GM21723 (cell line): ENCODE measurements at regions not wholly inside any gene's neighbourhood (a gene's known extent, or its start where the extent isn't known, plus 50 kb on each side); places are given as distances from the start of the nearest gene placed in this dataset.

ENCODE experiments used
- ATAC-seq: cut with Tn5 transposase; IDR thresholded peaks from one replicate; pipeline ENCODE4 v1.9.1; 2021; ENCODE audit warnings: mild to moderate bottlenecking, moderate library complexity; ENCODE audit not compliant: unreplicated experiment

GRCh38 chr5:54721951-54722654, 204.5 kb downstream of the SNX18 start:
- ATAC-seq, result no peak

GRCh38 chr5:54721116-54721515, 203.6 kb downstream of the SNX18 start:
- ATAC-seq, result no peak

- no peak for ATAC-seq
These were observed 202.8 kb downstream of the SNX18 start for GRCh38 chr5:54720341-54720740.

- no peak for ATAC-seq
These were observed 202.1 kb downstream of the SNX18 start for GRCh38 chr5:54719384-54720283.

DNA sequence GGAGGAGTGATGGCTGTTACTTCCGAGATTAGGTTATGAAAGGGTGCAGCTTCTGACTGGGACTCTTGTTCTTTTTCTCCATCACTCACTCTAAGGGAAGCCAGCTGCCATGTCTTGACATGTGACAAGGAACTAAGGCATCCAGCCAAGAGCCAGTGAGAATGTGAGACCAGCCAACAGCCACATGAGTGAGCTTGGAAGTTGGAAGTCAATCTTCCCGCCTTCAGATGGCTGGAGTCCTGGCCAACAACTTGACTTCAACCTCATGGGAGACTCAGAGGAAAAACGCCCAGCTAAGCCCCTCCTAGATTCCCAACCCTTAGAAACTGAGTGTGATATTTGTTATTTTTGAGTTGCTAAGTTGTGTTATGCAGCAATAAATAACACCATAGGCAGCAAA, 201.1 kb downstream of the SNX18 start:
- ATAC-seq, result no peak

DNA sequence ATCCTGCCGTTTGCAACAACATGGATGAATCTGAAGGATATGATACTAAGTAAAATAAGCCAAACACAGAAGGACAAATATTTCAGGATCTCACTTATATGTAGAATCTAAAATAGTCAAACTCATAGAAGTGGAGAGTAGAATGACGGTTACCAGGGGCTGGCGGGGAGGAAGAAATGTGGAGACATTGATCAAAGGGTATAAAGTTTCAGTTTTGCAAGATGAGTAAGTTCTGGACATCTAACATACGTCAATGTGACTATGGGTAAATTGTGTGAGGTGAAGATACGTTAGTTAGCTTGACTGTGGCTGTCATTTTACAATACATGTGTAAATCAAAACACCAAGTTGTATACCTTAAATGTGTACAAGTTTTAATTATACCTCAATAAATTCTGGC, 200.3 kb downstream of the SNX18 start:
- ATAC-seq, result no peak

DNA sequence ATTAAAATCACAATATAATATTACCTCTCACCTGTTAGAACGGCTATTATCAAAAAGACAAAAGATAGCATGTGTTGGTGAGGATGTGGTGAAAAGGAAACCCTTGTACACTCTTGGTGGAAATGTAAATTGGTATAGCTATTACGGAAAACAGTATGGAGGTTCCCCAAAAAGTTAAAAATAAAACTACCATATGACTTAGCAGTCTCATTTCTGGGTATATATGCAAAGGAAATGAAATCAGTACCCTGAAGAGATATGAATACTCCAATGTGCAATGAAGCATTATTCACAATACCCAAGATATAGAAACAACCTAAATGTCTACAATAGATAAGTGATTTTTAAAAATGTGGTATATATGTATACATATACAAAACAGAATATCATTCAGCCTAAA, 199.9 kb downstream of the SNX18 start:
- ATAC-seq, result no peak

- ATAC-seq, result no peak
These were observed 196.5 kb downstream of the SNX18 start for GRCh38 chr5:54713923-54714581.

- ATAC-seq, result no peak
These were observed 191.5 kb downstream of the SNX18 start for GRCh38 chr5:54709096-54709495.

DNA sequence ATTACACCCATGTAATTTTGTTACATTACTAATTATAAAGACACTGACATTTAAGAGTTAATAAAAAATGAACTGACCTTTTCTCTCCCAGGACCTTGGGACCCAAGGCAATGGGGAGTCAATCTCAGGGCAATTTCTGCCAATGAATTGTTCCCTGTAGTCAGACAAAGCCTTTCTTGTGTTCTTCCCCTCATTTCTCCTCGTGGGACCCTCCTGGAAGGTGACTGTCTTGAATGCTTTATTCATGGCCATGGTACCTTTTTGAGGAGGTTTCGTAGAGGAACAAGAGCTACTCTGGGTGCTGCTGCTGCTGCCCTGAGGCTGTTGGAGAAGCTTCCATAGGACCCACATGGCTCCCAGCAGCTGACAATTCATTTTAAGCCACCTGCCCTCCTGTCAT, 190.3 kb downstream of the SNX18 start:
- no peak for ATAC-seq

GRCh38 chr5:54705994-54706653, 188.6 kb downstream of the SNX18 start:
- no peak for ATAC-seq

GRCh38 chr5:54704825-54705224, 187.3 kb downstream of the SNX18 start:
- ATAC-seq, result no peak

- no peak for ATAC-seq
These were observed 186.8 kb downstream of the SNX18 start for GRCh38 chr5:54704333-54704732.

DNA sequence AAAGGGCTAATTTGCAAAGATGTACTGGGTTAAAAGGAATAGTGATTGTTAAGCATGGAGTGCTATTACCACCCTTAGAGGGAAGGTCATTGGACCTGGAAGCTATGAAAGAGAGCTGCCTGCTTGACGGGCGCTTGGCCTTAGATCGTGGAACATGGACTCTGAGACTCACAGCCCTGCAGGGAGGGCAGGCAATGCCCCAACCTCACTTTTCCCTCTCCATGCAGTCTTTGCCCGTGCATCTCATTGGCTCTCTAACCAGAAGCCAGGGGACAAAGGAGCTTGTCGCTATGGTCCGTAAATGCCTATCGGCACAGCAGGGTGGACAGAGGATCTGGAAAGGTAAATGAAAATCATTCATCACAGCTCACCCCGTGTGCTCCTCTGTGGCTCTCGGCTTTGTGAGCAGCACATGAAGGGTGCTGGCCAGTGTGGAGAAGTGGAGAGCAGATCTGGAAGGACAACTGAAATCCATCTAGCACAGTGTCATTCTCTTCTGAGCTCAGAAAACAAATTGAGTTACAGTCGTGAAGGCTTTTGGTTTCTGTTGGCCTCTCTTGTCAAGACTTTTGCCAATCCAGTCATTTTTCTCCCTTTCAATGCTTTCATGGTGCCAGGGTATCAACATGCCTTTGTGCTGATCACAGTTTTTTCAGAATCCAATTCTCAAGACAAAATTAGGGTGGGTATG, 186.2 kb downstream of the SNX18 start:
- ATAC-seq, result no peak

- no peak for ATAC-seq
These were observed 185.6 kb downstream of the SNX18 start for GRCh38 chr5:54703133-54703532.

DNA sequence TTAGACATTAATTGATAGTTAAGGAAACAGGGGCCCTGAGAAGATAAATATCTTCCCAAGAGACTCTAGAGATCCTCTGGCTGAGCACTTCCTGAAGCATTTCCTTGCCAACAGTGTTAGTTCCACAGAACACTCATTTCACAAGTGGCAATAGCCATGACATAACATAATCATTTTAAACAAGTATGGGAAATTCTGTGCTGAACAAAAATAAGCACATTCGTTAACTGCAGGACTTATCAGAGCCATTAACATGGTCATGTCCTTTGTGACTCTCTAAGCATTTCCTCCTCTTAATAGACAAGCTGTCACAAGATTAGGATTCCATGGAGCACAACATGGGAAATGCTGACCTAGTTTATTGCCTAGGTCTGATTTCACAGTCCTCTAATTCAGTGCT, 184.9 kb downstream of the SNX18 start:
- ATAC-seq, result no peak

- no peak for ATAC-seq
These were observed 183.5 kb downstream of the SNX18 start for GRCh38 chr5:54700986-54701578.

DNA sequence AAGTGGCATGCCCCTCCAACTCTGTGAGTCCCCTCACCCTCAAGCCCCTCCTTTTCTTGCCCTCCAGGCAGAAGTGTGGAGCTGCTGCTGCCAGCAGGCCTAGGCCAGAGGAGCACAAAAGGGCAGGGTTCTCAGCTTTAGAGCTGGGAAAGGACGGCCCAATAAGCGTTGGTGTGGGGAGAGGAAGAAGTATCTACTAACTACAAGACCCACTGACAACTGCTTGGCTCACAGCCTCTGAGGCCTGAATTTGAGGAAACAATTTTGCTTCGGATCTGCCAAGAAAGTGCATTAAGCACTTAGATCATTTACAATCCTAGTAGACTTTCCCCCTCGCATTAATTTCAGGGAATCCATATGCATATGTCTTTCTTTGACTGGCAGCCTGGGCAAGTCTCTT, 179.4 kb downstream of the SNX18 start:
- no peak for ATAC-seq

GRCh38 chr5:54696346-54696745, 178.8 kb downstream of the SNX18 start:
- ATAC-seq, result no peak
